ENCODE measurements at regions not wholly inside any gene's neighbourhood (a gene's known extent, or its start where the extent isn't known, plus 50 kb on each side); places are given as distances from the start of the nearest gene placed in this dataset.

DNA sequence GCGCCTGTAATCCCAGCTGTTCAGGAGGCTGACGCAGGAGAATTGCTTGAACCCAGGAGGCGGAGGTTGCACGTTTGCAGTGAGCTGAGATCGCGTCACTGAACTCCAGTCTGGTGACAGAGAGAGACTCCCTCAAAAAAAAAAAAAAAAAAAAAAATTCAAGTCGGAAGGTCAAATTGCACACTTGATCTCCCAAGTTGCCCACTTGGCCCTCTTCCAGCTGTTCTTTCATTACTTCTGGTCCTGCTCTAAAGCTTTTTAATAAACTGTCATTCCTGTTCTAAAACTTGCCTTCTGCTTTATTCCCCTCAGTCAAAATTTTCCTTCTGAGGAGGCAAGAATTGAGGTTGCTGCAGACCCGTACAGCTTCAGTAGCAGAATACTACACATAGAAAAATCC, 2358.0 kb downstream of the ARAP2 start:
- TF ChIP-seq POLR2A (IDR thresholded peaks at IDR 0.05; ENCODE audit: low read length) = no peak
- TF ChIP-seq GATA1 (IDR thresholded peaks at IDR 0.05; ENCODE audit: low read depth, low read length) = no peak
